Neutrophil (primary cell): ENCODE measurements at regions not wholly inside any gene's neighbourhood (a gene's known extent, or its start where the extent isn't known, plus 50 kb on each side); places are given as distances from the start of the nearest gene placed in this dataset.

Source experiments
- H3K27ac ChIP-seq: fragments of 200-600 bp; sonication (generic); 2 replicates; pipeline ENCODE4 v1.5.1; 2016; ENCODE audit warnings: mild to moderate bottlenecking, moderate library complexity
- H3K27me3 ChIP-seq: fragments of 200-600 bp; sonication (generic); 2 replicates; pipeline ENCODE4 v1.6.0; 2016; ENCODE audit warnings: mild to moderate bottlenecking
- H3K36me3 ChIP-seq: fragments of 200-600 bp; sonication (generic); 2 replicates; pipeline ENCODE4 v1.5.1; 2017
- H3K4me1 ChIP-seq, 2 experiments: fragments of 200-600 bp in 1 of 2; sonication (generic) in 1 of 2; 1 replicate in 1 of 2; 2 replicates in 1 of 2; pipeline versions ENCODE4 v1.5.1 to v1.6.1; 2013 to 2016; ENCODE audit warnings: low read depth in 1 of 2, low read length in 1 of 2, mild to moderate bottlenecking in 1 of 2, moderate library complexity in 1 of 2; ENCODE audit not compliant: control insufficient read depth in 1 of 2, insufficient read depth in 1 of 2
- H3K4me3 ChIP-seq, 2 experiments: fragments of 200-600 bp in 1 of 2; sonication (generic) in 1 of 2; 1 replicate in 1 of 2; 2 replicates in 1 of 2; pipeline ENCODE4 v1.5.1; 2013 to 2016; ENCODE audit warnings: low read depth in 1 of 2, low read length in 1 of 2, mild to moderate bottlenecking in 1 of 2, moderate library complexity in 1 of 2
- H3K9me3 ChIP-seq: fragments of 200-600 bp; sonication (generic); 2 replicates; pipeline ENCODE4 v1.5.1; 2016
- TF ChIP-seq, protein P1 (sequence below): fragments of 200-600 bp; sonication (generic); IDR thresholded peaks from 2 replicates; pipeline ENCODE4 v1.5.1; 2016; ENCODE audit warnings: antibody characterized with exemption

GRCh38 chr15:62297933-62298332 is 132.8 kb upstream of the C2CD4B start:
- TF ChIP-seq, protein P1, sequence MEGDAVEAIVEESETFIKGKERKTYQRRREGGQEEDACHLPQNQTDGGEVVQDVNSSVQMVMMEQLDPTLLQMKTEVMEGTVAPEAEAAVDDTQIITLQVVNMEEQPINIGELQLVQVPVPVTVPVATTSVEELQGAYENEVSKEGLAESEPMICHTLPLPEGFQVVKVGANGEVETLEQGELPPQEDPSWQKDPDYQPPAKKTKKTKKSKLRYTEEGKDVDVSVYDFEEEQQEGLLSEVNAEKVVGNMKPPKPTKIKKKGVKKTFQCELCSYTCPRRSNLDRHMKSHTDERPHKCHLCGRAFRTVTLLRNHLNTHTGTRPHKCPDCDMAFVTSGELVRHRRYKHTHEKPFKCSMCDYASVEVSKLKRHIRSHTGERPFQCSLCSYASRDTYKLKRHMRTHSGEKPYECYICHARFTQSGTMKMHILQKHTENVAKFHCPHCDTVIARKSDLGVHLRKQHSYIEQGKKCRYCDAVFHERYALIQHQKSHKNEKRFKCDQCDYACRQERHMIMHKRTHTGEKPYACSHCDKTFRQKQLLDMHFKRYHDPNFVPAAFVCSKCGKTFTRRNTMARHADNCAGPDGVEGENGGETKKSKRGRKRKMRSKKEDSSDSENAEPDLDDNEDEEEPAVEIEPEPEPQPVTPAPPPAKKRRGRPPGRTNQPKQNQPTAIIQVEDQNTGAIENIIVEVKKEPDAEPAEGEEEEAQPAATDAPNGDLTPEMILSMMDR = no peak
- Histone ChIP-seq H3K27me3 (peaks cover 37% of the 10 kb centered on the region), H3K36me3 (no peaks in the 10 kb centered on the region), H3K9me3 (no peaks in the 10 kb centered on the region), H3K27ac (no peak overlapping the region), H3K4me1 (no peaks in the 10 kb centered on the region), H3K4me3 (no peak overlapping the region)

DNA sequence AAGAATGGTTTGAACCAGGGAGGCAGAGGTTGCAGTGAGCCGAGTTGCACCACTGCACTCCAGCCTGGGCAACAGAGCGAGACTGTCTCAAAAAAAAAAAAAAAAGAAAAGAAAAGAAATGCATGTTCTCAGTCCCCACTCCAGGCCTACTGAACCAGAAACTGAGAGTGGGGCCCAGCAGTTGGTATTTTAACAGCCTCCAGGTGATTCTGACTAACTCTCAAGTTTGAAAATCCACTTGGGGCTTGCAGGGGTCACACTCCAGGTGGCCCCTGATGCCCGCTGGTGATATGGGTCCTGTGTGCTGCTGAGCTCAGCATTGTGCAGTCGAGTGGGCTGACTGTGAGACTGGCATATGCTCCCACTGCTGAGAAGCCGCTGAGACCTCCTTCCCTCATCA is 133.7 kb upstream of the C2CD4B start:
- Histone ChIP-seq H3K27ac (no peak overlapping the region), H3K27me3 (peaks cover 37% of the 10 kb centered on the region), H3K4me1 (no peaks in the 10 kb centered on the region), H3K9me3 (no peaks in the 10 kb centered on the region), H3K4me3 (no peak overlapping the region), H3K36me3 (no peaks in the 10 kb centered on the region)
- TF ChIP-seq, protein P1 = no peak

DNA sequence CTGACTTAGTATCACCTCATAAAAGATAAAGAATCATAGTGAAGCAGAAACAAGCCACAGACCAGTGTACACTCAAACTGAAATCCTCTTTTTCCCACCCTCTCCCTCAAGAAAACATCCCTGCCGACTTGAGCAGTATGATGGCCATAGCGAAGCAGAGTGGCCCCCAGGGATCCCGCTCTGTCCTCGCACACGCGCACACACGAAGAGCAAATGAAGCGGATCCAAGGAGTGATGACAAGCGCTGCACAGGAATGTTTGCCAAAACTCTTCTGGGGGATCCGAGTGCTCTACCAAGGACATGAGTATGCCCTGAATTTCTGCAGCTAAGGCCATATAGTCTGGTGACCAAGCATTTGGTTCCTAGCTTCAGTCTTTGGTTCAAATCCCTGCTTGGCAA is 134.5 kb upstream of the C2CD4B start:
- Histone ChIP-seq H3K27ac (no peak overlapping the region), H3K4me3 (no peak overlapping the region), H3K9me3 (no peaks in the 10 kb centered on the region), H3K36me3 (no peaks in the 10 kb centered on the region), H3K4me1 (no peaks in the 10 kb centered on the region), H3K27me3 (peaks cover 35% of the 10 kb centered on the region)
- TF ChIP-seq, protein P1 = no peak

DNA sequence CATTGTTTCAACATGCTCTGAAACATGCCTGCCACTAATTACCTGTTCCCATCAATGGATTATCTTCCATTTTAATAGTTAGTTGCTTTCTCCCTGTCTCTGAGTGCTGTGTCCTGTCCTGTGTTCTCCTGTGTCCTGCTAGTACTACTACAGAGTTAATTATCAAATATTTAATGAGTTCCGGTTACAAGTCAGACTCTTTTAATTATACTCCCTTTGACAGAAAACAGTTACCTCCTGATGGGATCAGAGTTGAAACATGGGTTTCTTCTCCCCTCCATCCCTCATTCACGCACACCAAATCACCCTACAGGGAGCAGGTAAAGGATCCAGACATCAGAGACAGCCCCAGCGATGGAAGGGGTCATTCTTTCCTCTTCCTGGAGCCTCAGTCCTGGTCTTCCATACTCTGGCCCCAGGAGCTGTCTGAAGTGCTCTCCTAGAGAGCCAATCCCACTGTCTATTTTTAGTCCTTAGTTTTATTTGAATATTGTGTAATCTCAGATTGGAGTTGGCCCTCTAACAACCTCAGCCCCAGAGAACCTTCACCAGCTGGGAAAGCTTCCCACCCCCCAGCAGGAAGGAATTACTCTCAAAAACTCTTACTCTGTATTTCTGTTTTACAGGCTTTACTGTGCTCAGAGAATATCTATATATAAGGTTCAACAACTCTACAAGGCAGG is 137.0 kb upstream of the C2CD4B start:
- H3K27me3 ChIP-seq = peaks cover 24% of the 10 kb centered on the region

GRCh38 chr15:62306851-62307504 is 141.9 kb upstream of the C2CD4B start:
- Histone ChIP-seq H3K27me3 (peaks cover 14% of the 10 kb centered on the region), H3K9me3 (no peaks in the 10 kb centered on the region), H3K36me3 (no peaks in the 10 kb centered on the region), H3K27ac (no peak overlapping the region), H3K4me3 (no peak overlapping the region), H3K4me1 (peaks cover 6 to 7% of the 10 kb centered on the region in 2 experiments)
- TF ChIP-seq, protein P1 = no peak

More for the DNA sequence above, 137.0 kb upstream of the C2CD4B start:
- no peaks in the 10 kb centered on the region for H3K9me3 ChIP-seq
- H3K4me1 ChIP-seq = peaks cover 6 to 7% of the 10 kb centered on the region in 2 experiments
- TF ChIP-seq, protein P1 = no peak
- no peaks in the 10 kb centered on the region for H3K36me3 ChIP-seq
- H3K27ac ChIP-seq = no peak overlapping the region
- no peak overlapping the region for H3K4me3 ChIP-seq
